Astrocyte (in vitro differentiated cells and primary cell): ENCODE measurements at regions not wholly inside any gene's neighbourhood (a gene's known extent, or its start where the extent isn't known, plus 50 kb on each side); places are given as distances from the start of the nearest gene placed in this dataset.

Experiments used
- DNase-seq: peaks from one replicate; pipeline ENCODE4 v3.0.0-alpha.2; 2010; ENCODE audit warnings: low read depth
- FAIRE-seq: peaks from 2 replicates; lab custom pipeline; 2011; peaks lifted over from hg19 to GRCh38; lab: Jason Lieb, UNC
- H2AFZ ChIP-seq: 2 replicates; pipeline ENCODE4 v1.6.0; 2012; ENCODE audit warnings: low read depth, low read length, inconsistent platforms
- H3K27ac ChIP-seq: 2 replicates; pipeline ENCODE4 v1.5.1; 2011; ENCODE audit warnings: low read depth, low read length, inconsistent platforms
- H3K27me3 ChIP-seq: 2 replicates; pipeline ENCODE4 v1.6.0; 2011; ENCODE audit warnings: low read length, inconsistent platforms; ENCODE audit not compliant: insufficient read depth
- H3K36me3 ChIP-seq: 2 replicates; pipeline ENCODE4 v1.5.1; 2011; ENCODE audit warnings: low read length, inconsistent platforms; ENCODE audit not compliant: insufficient read depth
- H3K4me1 ChIP-seq: 2 replicates; pipeline ENCODE4 v1.5.1; 2011; ENCODE audit warnings: low read length, inconsistent platforms; ENCODE audit not compliant: insufficient read depth
- H3K4me2 ChIP-seq: 2 replicates; pipeline ENCODE4 v1.6.0; 2012; ENCODE audit warnings: low read length, inconsistent platforms
- H3K4me3 ChIP-seq: 2 replicates; pipeline ENCODE4 v1.5.1; 2011; ENCODE audit warnings: low read depth, mild to moderate bottlenecking, low read length, inconsistent platforms; ENCODE audit not compliant: insufficient read depth
- H3K79me2 ChIP-seq: 2 replicates; pipeline ENCODE4 v1.6.0; 2012; ENCODE audit warnings: mild to moderate bottlenecking, low read length, inconsistent platforms; ENCODE audit not compliant: insufficient read depth
- H3K9ac ChIP-seq: 2 replicates; pipeline ENCODE4 v1.6.0; 2012; ENCODE audit warnings: mild to moderate bottlenecking, low read length, inconsistent platforms
- H3K9me3 ChIP-seq: 2 replicates; pipeline ENCODE4 v1.5.1; 2012; ENCODE audit warnings: low read depth, mild to moderate bottlenecking, low read length, inconsistent platforms; ENCODE audit not compliant: insufficient read depth
- H4K20me1 ChIP-seq: 2 replicates; pipeline ENCODE4 v1.6.0; 2012; ENCODE audit warnings: low read length, inconsistent platforms; ENCODE audit not compliant: insufficient read depth
- H3K27ac Mint-ChIP-seq: one replicate; pipeline ENCODE4 v1.8.0; 2021; ENCODE audit warnings: mild to moderate bottlenecking, mixed read lengths; ENCODE audit not compliant: unreplicated experiment
- H3K27me3 Mint-ChIP-seq: one replicate; pipeline ENCODE4 v1.8.0; 2021; ENCODE audit warnings: low read depth, mixed read lengths; ENCODE audit not compliant: unreplicated experiment
- H3K36me3 Mint-ChIP-seq: one replicate; pipeline ENCODE4 v1.8.0; 2021; ENCODE audit warnings: low read depth, mixed read lengths; ENCODE audit not compliant: unreplicated experiment
- H3K4me1 Mint-ChIP-seq: one replicate; pipeline ENCODE4 v1.8.0; 2021; ENCODE audit warnings: low read depth, mixed read lengths; ENCODE audit not compliant: unreplicated experiment
- H3K4me3 Mint-ChIP-seq: one replicate; pipeline ENCODE4 v1.8.0; 2021; ENCODE audit warnings: mild to moderate bottlenecking, moderate library complexity, mixed read lengths; ENCODE audit not compliant: unreplicated experiment
- H3K9me3 Mint-ChIP-seq: one replicate; pipeline ENCODE4 v1.8.0; 2021; ENCODE audit warnings: mild to moderate bottlenecking, mixed read lengths; ENCODE audit not compliant: unreplicated experiment
- EZH2 ChIP-seq: IDR thresholded peaks from 2 replicates; pipeline ENCODE4 v1.6.1; 2012; ENCODE audit warnings: mild to moderate bottlenecking, low read length, inconsistent platforms; ENCODE audit not compliant: insufficient read depth
- TF ChIP-seq, protein P1 (sequence below): IDR thresholded peaks from 2 replicates; pipeline ENCODE4 v1.5.1; 2011; ENCODE audit warnings: low read depth, mild to moderate bottlenecking, inconsistent platforms, low read length, moderate library complexity; ENCODE audit not compliant: insufficient read depth

DNA sequence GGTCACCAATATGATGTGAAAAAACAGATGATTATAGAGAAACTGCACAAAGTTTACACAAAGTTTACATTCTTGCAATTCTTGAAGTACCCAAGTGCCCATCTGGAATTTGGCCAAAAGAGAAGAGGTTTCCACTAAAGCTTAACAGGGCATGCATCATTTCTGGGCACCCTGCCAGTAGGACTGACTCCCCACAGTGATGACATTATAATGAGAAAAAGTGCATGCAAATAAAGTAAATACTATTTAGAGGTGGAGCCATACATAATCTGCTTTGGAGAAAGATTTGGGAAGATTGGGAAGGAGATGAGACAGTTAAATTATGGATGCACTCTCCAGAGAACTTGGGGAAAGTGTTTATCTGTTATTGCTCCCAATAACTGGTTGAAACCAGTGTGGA is 93.7 kb upstream of the TRPC3 start:
- no peaks in the 10 kb centered on the region for H3K36me3 Mint-ChIP-seq
- DNase-seq = peak; percentile 85
- no peaks in the 10 kb centered on the region for H3K27me3 Mint-ChIP-seq
- H2AFZ ChIP-seq = no peak overlapping the region
- no peaks in the 10 kb centered on the region for H3K9me3 Mint-ChIP-seq
- H3K4me3 ChIP-seq = no peak overlapping the region
- H3K9ac ChIP-seq = no peak overlapping the region
- peak overlapping the region; percentile 13 for H3K4me2 ChIP-seq
- no peak for TF ChIP-seq EZH2
- TF ChIP-seq, protein P1, sequence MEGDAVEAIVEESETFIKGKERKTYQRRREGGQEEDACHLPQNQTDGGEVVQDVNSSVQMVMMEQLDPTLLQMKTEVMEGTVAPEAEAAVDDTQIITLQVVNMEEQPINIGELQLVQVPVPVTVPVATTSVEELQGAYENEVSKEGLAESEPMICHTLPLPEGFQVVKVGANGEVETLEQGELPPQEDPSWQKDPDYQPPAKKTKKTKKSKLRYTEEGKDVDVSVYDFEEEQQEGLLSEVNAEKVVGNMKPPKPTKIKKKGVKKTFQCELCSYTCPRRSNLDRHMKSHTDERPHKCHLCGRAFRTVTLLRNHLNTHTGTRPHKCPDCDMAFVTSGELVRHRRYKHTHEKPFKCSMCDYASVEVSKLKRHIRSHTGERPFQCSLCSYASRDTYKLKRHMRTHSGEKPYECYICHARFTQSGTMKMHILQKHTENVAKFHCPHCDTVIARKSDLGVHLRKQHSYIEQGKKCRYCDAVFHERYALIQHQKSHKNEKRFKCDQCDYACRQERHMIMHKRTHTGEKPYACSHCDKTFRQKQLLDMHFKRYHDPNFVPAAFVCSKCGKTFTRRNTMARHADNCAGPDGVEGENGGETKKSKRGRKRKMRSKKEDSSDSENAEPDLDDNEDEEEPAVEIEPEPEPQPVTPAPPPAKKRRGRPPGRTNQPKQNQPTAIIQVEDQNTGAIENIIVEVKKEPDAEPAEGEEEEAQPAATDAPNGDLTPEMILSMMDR = no peak
- H3K27ac Mint-ChIP-seq = no peak overlapping the region
- no peaks in the 10 kb centered on the region for H3K36me3 ChIP-seq
- peak; percentile 70 for FAIRE-seq
- H4K20me1 ChIP-seq = no peaks in the 10 kb centered on the region
- no peak overlapping the region for H3K4me3 Mint-ChIP-seq
- no peak overlapping the region for H3K27ac ChIP-seq
- H3K79me2 ChIP-seq = no peaks in the 10 kb centered on the region
- H3K4me1 Mint-ChIP-seq = peaks cover 4% of the 10 kb centered on the region
- H3K27me3 ChIP-seq = no peaks in the 10 kb centered on the region
- H3K4me1 ChIP-seq = no peaks in the 10 kb centered on the region
- H3K9me3 ChIP-seq = no peaks in the 10 kb centered on the region

- DNase-seq (no peak), FAIRE-seq (no peak)
- Histone ChIP-seq H3K27ac (no peak overlapping the region), H3K79me2 (no peaks in the 10 kb centered on the region), H3K4me1 (no peaks in the 10 kb centered on the region), H3K9ac (no peak overlapping the region), H3K27me3 (no peaks in the 10 kb centered on the region), H3K9me3 (no peaks in the 10 kb centered on the region), H2AFZ (no peak overlapping the region), H3K36me3 (no peaks in the 10 kb centered on the region), H3K4me3 (no peak overlapping the region), H4K20me1 (no peaks in the 10 kb centered on the region), H3K4me2 (no peak overlapping the region)
- Mint-ChIP-seq H3K36me3 (no peaks in the 10 kb centered on the region), H3K4me1 (peaks cover 4% of the 10 kb centered on the region), H3K9me3 (no peaks in the 10 kb centered on the region), H3K27ac (no peak overlapping the region), H3K4me3 (no peak overlapping the region), H3K27me3 (no peaks in the 10 kb centered on the region)
- TF ChIP-seq EZH2 = no peak
- TF ChIP-seq, protein P1 = no peak
These were observed 92.6 kb upstream of the TRPC3 start for GRCh38 chr4:122044501-122044900.

DNA sequence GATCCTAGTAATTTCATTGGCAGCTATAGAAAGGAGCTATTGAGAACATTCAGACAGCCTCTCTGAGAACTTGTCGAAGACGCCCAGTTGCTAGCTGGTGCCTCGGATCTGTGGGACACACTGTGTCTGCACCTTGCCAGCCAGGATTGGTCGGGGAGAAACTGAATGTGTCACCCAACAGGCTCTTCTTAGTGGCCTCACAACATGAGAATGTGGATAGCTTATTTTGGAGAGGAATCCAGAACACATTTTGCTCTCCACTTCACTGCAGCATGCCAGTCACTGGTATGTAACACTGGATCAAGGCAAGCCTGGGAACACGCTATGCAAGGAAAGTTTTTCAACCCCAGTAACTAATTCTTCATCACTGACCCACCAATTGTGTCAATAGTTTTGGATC is 89.5 kb upstream of the TRPC3 start:
- Histone ChIP-seq H3K4me2 (no peak overlapping the region), H2AFZ (no peak overlapping the region), H3K79me2 (no peaks in the 10 kb centered on the region), H3K9me3 (no peaks in the 10 kb centered on the region), H4K20me1 (no peaks in the 10 kb centered on the region), H3K27ac (no peak overlapping the region), H3K4me1 (no peaks in the 10 kb centered on the region), H3K4me3 (no peak overlapping the region), H3K27me3 (no peaks in the 10 kb centered on the region), H3K36me3 (no peaks in the 10 kb centered on the region), H3K9ac (no peak overlapping the region)
- Mint-ChIP-seq H3K4me3 (no peak overlapping the region), H3K9me3 (no peaks in the 10 kb centered on the region), H3K4me1 (peaks cover 4% of the 10 kb centered on the region), H3K27me3 (no peaks in the 10 kb centered on the region), H3K36me3 (no peaks in the 10 kb centered on the region), H3K27ac (no peak overlapping the region)
- DNase-seq = no peak
- TF ChIP-seq, protein P1 = no peak
- no peak for TF ChIP-seq EZH2
- FAIRE-seq = no peak
